GM20000 (cell line): ENCODE measurements at regions not wholly inside any gene's neighbourhood (a gene's known extent, or its start where the extent isn't known, plus 50 kb on each side); places are given as distances from the start of the nearest gene placed in this dataset.

ENCODE experiments used
- DNase-seq: peaks from one replicate; pipeline ENCODE4 v3.0.0; 2012; ENCODE audit warnings: low spot score
- CTCF ChIP-seq: IDR thresholded peaks from 2 replicates; pipeline ENCODE4 v1.5.1; 2012; ENCODE audit warnings: mild to moderate bottlenecking, control low read depth; ENCODE audit errors: extremely low read depth, missing control alignments

- DNase-seq = no peak
- no peak for TF ChIP-seq CTCF
Measured at GRCh38 chr19:29268721-29269393, 55.9 kb upstream of the UQCRFS1 start.

- no peak for DNase-seq
- TF ChIP-seq CTCF = no peak
Measured at GRCh38 chr19:29269641-29270040, 56.7 kb upstream of the UQCRFS1 start.

- DNase-seq = no peak
- no peak for TF ChIP-seq CTCF
Measured at GRCh38 chr19:29271341-29271740, 58.4 kb upstream of the UQCRFS1 start.

GRCh38 chr19:29271911-29272310 lies 59.0 kb upstream of the UQCRFS1 start:
- no peak for TF ChIP-seq CTCF
- DNase-seq = no peak

- no peak for DNase-seq
Measured at GRCh38 chr19:29273000-29273640, 60.2 kb upstream of the UQCRFS1 start.

GRCh38 chr19:29275266-29275665 lies 62.3 kb upstream of the UQCRFS1 start:
- DNase-seq = no peak
- no peak for TF ChIP-seq CTCF

More at GRCh38 chr19:29273000-29273640, 60.2 kb upstream of the UQCRFS1 start:
- TF ChIP-seq CTCF = no peak

- TF ChIP-seq CTCF = no peak
- DNase-seq = peak; percentile 90
Measured at GRCh38 chr19:29277102-29277501, 64.2 kb upstream of the UQCRFS1 start.
